ENCODE measurements at regions not wholly inside any gene's neighbourhood (a gene's known extent, or its start where the extent isn't known, plus 50 kb on each side); places are given as distances from the start of the nearest gene placed in this dataset.

GRCh38 chr11:28619846-28620540, 511.8 kb downstream of the METTL15 start:
- DNase-seq (ENCODE audit: low read depth in 2 of 2), result no peak

GRCh38 chr11:28618416-28618815, 510.2 kb downstream of the METTL15 start:
- peak; percentile 40 to 44 for DNase-seq (ENCODE audit: low read depth in 2 of 2)

- DNase-seq (ENCODE audit: low read depth in 2 of 2), result no peak
These were observed 508.2 kb downstream of the METTL15 start for GRCh38 chr11:28616160-28616965.

GRCh38 chr11:28615542-28615941, 507.4 kb downstream of the METTL15 start:
- DNase-seq (ENCODE audit: low read depth in 2 of 2), result no peak

- peak in 1 of 2 experiments; percentile 16 for DNase-seq (ENCODE audit: low read depth in 2 of 2)
These were observed 498.7 kb downstream of the METTL15 start for GRCh38 chr11:28606930-28607329.

- DNase-seq (ENCODE audit: low read depth in 2 of 2), result no peak
These were observed 491.5 kb downstream of the METTL15 start for GRCh38 chr11:28599656-28600055.

GRCh38 chr11:28598531-28598930, 490.3 kb downstream of the METTL15 start:
- DNase-seq (ENCODE audit: low read depth in 2 of 2), result no peak

- no peak for DNase-seq (ENCODE audit: low read depth in 2 of 2)
These were observed 488.6 kb downstream of the METTL15 start for GRCh38 chr11:28596816-28597215.

GRCh38 chr11:28592141-28592540, 484.0 kb downstream of the METTL15 start:
- no peak for DNase-seq (ENCODE audit: low read depth in 2 of 2)

GRCh38 chr11:28584992-28585391, 476.8 kb downstream of the METTL15 start:
- DNase-seq (ENCODE audit: low read depth in 2 of 2), result peak in 1 of 2 experiments; percentile 8

- no peak for DNase-seq (ENCODE audit: low read depth in 2 of 2)
These were observed 474.3 kb downstream of the METTL15 start for GRCh38 chr11:28582506-28582905.

GRCh38 chr11:28581286-28582242, 473.4 kb downstream of the METTL15 start:
- DNase-seq (ENCODE audit: low read depth in 2 of 2), result peak; percentile 50 to 57

GRCh38 chr11:28571371-28571770, 463.2 kb downstream of the METTL15 start:
- no peak for DNase-seq (ENCODE audit: low read depth in 2 of 2)

GRCh38 chr11:28569106-28569505, 460.9 kb downstream of the METTL15 start:
- DNase-seq (ENCODE audit: low read depth in 2 of 2), result no peak

GRCh38 chr11:28566339-28567089, 458.3 kb downstream of the METTL15 start:
- peak; percentile 88 to 89 for DNase-seq (ENCODE audit: low read depth in 2 of 2)

GRCh38 chr11:28559492-28559891, 451.3 kb downstream of the METTL15 start:
- no peak for DNase-seq (ENCODE audit: low read depth in 2 of 2)

GRCh38 chr11:28547321-28547741, 439.1 kb downstream of the METTL15 start:
- no peak for DNase-seq (ENCODE audit: low read depth in 2 of 2)

GRCh38 chr11:28545536-28545935, 437.3 kb downstream of the METTL15 start:
- DNase-seq (ENCODE audit: low read depth in 2 of 2), result no peak

- DNase-seq (ENCODE audit: low read depth in 2 of 2), result no peak
These were observed 434.4 kb downstream of the METTL15 start for GRCh38 chr11:28542561-28542960.

GRCh38 chr11:28539239-28540030, 431.2 kb downstream of the METTL15 start:
- peak; percentile 15 to 17 for DNase-seq (ENCODE audit: low read depth in 2 of 2)

Measured in fibroblast of skin of left quadriceps (primary cell).